GM04504 (cell line): ENCODE measurements at regions not wholly inside any gene's neighbourhood (a gene's known extent, or its start where the extent isn't known, plus 50 kb on each side); places are given as distances from the start of the nearest gene placed in this dataset.

Source experiments
- DNase-seq: peaks from one replicate; pipeline ENCODE4 v3.0.0-alpha.2; 2012; ENCODE audit warnings: low read depth

DNA sequence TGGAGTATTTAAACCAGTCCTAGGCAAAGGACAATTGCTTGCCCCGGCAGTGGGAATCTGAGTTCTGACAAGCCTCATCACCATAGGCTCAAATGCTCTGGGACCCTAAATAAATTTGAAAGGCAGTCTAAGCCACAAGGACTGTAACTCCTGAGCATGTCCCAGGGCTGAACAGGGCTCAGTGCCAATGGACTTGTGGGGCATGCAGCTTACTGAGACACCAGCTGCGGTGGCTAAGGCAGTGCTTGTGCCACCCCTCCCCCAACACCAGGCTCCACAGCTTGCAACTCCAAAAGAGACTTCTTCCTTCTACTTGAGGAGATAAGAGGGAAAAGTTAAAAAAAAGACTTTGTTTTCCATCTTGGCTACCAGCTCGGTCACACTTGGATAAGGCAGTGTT is 289.7 kb upstream of the DCBLD2 start:
- no peak for DNase-seq

DNA sequence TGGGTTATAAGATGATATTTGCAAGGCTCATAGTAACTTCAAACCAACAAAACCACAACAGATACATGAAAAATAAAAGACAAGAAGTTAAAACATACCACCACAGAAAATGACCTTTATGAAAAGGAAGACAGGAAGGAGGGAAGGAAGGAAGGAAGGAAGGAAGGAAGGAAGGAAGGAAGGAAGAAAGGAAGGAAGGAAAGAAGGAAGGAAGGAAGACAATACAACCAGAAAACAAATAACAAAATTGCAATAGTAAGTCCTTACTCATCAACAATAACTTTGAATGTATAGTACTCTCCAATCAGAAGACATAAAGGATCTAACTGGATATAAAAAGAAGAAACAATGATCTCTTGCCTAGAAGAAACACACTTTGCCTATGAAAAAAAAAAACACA is 287.4 kb upstream of the DCBLD2 start:
- DNase-seq, result no peak

DNA sequence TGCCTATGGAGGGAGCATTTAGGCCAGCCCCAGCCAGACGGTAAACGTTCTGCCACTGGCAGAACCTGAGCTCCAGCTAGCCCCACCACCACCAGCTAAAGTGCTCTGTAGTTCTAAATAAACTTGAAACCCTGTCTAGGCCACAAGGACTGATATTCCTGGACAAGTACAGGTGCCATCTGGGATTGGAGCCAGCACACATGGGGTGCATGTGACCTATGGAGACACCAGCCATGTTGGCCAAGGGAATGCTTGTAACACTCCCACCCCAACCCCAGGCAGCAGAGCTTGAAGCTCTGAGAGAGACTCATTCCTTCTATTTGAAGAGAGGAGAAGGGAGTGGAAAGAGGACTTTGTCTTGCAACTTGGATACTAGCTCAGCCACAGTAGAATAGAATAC is 284.5 kb upstream of the DCBLD2 start:
- no peak for DNase-seq

DNA sequence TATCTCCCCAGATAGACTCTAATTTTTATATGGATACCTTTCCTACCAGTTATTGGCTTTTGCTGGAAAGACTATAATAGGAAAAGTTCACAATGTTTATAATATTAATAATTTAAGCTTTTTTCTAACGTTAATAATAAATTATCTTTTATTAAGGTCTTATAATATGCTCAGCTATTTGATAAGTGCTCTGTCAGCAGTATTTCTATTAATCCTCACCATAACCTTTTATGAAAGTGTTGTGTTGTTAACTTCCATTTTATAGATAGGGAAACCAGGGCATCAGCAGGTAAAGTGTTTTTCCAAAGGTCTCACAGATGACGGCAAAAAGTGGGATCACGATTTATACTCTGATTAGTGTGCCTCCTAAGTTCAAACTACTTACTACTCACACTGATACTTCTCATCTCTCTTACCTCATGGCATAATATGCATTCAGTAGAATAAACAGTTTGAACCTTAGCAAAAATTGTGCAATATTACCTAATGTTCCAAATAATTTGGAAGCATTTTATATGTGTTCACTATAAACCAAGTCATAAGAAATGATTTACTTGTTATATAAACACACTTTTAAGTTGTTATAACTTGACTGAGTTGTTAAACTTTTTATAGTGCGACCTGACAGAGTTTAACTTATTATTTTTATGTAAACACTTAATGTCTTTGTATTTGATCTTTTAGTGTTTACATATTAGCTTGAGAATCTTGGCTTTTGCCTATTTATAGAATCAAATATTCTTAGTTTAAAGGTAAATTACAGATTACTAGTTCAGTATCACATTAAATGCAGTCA is 274.9 kb upstream of the DCBLD2 start:
- DNase-seq, result no peak

DNA sequence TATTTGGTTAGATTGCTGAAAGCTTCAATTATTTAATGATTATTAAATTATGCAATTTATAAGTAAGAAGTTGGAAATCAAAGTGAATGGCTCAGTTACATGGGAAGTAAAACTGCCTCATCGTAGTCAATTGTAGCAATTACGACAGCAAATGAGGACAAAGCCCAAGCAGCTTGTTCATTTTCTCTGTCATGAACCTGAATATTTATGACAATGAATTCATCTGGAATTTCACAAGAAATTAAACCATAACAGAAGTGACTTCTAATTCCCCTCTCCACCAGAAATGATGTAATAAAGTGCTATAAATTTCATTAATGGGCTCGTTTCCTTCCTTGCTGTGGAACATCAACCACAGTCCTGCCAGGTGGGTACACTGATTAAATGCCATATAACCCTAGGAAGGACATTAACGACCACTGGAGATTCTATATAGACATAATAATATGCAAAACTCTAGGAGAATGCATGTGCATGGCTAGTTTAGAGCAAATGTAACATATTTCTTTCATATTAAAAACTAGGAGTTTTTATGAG is 273.8 kb upstream of the DCBLD2 start:
- DNase-seq, result peak; percentile 79

DNA sequence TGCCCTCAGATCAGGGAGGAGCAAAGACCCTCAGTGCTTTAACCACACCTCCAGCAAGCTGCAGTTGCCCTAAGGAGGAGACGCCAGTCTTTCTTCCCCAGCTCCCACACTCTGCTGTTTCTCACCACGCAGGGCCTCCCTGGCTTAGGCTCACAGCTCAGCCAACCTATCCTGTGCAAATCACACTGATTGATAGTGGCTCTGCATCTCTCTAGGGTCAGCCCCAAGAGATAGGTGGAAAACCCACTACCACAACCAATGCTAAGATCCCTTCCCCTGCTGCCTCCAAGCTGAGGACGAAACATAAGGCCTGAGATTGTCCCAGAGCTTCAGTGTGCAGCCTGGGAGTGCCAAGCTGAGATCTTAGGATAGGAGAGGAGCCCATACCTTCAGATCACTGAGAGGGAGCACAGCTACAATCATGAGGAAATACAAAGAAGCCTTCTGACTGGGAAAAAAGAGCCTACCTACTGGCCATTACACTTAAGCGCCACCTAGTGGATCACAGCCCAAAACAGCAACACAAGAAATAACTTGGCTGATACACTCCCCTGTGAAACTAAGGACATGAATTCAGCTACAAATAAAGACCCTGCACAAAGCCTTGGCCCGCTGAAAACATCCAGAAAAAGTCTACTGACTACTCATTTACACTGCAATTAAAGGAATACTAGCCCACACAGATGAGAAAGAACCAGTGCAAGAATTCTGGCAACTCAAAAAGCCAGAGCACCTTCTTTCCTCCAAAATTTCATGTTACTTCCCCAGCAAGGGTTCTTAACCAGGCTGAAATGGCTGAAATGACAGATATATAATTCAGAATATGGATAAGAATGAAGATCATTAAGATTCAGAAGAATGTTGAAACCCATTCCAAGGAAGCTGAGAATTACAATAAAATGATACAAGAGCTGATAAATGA is 271.5 kb upstream of the DCBLD2 start:
- DNase-seq, result peak; percentile 70

DNA sequence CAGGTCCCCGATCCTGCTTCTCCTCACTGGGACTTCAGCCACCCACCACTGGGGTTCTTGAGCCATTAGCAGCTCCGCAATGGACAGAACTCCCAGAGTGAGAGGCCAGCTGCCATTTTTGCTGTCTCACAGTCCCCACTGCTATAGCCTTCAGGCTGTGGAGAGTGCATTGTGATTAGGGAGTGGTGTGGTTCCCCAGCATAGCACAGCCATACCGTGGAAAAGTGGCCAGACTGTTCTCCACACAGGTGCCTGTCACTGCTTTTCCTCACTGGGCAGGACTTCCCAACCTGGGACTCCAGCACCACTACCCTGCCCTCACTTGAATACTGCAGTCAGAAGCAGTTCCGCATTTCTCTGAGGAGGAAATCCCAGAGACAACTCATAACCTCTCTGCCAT is 270.3 kb upstream of the DCBLD2 start:
- no peak for DNase-seq

DNA sequence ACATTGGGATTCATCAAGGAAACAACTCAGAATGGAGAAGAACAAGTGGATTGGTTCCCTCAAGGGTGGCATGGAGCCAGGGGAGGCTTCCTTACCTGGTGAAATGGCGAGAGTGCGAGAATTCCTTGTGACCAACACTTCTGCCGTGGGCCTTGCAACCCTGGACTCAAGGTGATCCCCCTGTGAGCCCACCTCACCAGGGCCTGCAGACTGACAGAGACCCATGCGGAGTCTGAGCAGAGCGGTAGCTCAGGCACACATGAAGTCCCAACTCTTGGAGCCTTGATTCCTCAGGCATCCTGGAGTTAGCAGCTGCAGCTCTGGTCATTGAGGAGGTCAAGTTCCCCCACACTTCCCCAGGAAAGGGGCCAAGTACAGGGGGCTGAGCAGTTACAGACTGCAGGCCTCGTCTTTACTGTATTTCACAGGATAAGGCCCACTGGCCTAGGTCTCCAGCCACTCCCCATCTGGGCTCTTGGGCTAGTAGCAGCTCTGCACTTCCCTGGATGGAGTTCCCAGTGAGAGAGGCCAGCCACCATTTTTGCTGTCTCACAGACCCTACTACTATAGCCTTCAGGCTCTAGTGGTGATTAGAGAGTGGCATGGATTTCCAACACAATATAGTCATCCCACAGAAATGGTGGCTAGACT is 269.5 kb upstream of the DCBLD2 start:
- DNase-seq, result no peak

DNA sequence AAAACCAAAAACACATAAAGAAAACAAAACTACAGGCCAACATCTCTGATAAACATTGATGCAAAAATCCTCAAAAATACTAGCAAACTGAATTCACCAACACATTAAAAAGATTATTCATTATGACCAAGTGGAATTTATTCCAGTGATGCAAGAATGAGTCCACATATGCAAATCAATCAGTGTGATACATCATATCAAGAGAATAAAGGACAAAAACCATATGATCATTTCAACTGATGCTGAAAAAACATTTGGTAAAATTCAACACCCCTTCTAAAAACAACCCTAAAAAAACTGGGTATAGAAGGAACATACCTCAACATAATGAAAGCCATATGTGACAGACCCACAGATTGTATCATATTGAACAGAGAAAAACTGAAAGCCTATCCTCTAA is 265.6 kb upstream of the DCBLD2 start:
- DNase-seq, result no peak

DNA sequence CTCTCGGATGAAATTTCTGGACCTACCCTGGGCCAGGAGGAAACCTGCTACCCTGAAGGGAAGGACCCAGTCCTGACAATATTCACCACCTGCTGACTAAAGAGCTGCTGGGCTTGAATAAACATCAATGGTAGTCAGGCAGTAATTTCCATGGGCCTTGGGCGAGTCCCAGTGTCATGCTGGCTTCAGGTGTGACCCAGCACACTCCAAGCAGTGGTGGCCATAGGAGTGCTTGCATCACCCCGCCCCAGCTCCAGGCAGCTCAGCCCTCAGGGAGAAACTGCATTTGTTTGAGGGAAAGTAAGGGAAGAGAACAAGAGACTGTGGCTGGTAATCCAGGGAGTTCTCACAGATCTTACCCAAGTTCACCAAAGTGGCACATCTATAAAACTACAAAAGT is 261.8 kb upstream of the DCBLD2 start:
- DNase-seq, result no peak

DNA sequence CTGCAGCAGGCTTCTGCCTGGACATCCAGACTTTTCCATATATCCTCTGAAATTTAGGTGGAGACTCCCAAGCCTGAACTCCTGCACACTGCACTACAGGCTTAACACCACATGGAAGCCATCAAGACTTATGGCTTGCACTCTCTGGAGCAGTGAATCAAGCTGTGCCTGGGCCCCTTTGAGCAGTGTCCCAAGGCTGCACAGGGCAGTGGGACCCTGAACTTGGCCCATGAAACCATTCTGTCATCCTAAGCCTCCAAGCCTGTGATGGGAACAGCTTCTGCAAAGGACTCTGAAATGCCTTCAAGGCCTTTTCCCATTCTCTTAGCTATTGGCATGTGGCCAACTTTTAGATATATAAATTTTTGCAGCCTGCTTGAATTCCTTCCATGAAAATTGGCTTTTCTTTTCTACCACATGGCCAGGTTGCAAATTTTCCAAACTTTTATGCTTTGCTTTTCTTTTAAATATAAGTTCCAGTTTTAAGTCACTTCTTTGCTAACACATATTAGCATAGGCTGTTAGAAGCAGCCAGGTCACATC is 257.8 kb upstream of the DCBLD2 start:
- DNase-seq, result no peak

DNA sequence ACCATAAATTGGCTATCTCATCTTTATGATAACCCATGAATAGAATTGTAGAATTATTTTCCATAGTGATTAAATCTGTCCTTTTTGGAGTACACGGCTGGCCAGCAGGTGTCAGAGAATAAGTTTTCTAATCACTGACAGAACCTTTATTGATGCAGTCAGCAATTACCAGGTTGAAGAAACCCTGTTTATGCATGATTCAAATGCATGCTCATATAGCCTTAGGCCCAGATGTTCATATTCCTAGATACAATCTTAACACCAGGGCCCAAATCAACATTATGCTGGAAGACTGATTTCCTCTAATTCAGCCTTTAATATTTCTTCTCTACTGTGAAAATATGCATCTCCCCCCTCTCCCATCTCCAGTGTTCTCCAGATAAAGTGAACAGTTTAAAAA is 243.5 kb upstream of the DCBLD2 start:
- no peak for DNase-seq

DNA sequence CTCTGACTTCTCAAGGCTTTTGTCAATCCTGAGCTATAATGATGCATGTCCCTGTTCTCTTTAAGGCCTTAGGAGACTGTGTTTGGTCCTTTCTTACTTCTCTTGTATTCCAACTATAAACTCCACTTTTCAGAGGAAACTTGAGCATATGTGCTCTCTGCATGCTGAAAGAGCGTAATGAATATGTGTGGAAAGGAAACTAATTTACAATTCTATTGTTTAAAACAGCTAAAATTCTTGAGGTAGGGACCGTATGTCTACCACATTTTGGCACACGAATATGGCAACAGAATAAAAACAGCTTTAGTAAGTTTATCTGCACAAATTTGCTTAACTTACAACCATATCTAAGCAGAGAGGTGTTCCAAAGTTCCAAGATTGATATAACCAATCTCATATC is 242.0 kb upstream of the DCBLD2 start:
- no peak for DNase-seq

DNA sequence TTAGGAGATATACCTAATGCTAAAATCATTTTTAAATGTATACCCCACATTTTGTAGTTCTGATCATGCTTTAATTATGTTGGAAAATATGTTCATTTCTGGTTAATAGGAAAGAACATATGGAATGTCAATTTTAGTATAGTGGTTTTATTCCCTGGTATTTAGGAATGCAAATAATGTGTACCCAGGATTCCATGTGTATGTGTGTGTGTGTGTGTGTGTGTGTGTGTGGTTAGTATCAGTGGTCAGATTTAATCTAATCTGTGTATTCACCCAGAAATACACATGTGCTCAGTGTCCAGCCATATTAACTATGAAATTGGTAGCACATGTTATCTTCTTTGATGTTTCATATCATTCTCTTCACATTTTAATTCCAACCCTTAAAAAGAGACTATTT is 233.5 kb upstream of the DCBLD2 start:
- no peak for DNase-seq

DNA sequence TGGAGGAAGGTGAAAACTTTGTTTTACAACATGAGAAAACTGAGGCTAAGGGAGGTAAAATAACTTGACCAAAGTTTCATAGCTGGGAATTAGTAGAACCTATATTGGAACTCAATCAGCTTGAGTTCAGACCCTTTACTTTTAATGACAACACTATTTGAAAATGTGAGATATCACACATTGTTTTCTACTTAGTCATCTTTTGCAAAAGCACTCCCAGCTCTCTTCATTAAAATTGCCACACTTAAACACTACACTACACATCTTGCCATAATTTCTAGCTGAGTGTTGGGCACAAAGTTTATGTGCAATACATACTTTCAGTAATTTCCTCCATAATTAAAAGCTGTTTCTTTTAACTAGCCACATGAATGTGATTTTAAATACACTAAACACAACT is 230.4 kb upstream of the DCBLD2 start:
- no peak for DNase-seq

DNA sequence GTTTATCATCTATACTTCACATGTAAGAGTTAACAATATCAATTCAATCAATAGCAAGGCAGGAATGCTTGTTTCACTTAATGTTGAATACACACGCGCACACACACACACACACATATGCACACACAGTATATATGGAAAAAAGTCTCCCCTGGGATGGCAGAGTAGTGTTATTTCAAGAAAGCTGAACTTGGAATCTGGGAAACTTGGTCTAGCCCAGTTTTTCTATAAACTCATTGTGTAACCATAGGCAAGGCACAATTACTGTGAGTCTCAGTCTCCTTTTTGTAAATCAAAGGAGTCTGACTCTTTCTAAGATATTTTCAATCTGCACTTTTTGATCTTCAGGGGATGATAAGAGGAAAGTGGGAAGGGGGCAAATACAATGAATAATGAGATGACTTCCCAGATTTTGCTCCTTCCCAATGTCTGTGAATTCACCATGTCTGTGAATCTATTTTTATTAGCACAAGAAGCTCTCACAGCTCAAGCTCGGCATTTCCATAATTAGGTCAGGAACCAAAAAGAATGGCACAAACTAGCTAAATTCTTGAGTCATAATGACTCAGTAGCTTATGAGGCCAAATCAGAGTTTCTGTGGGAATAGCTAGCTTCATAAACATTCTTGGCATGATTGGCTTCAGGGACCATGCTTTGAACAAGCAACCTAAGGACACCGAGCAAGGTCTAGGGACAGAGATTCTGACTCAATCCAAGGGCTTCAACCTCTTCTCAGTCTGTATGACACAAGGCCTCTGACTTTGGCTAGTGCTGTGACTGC is 227.4 kb upstream of the DCBLD2 start:
- DNase-seq, result peak; percentile 95

DNA sequence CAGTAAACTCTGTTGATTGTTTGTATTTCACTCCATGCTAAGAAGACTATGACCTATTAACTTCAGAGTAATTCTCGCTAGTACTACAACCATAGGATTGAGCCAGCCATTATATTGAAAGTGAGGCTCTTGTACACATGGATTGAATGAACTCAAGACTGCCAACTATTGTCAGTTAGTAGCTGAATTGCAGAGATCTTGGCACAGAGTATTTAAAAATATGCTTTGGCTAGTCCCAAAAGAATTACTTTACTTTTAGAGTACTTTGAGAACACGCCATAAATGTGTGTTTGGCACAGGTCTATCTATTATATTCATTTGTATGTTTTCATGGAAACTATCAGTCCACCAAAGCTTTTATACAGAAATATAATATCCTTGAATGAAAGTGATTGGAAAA is 226.7 kb upstream of the DCBLD2 start:
- no peak for DNase-seq

DNA sequence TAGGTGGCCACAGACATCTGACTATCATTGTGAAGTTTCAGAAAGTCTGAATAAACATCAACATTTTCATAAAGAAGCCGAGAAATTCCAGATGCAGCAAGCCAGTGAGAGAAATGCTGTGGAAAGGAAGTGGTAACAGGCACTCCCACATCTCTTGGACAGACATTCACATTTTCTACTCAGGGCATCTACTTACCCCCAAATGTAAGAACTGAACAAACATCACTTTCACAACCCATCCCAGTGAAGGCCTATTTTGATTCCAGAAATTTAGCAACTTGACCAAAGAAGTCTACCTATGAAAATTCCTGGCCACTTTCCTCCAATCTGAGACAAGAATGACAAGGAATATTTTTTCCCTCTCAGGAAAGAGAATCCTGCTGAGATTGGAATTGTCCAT is 224.8 kb upstream of the DCBLD2 start:
- no peak for DNase-seq

DNA sequence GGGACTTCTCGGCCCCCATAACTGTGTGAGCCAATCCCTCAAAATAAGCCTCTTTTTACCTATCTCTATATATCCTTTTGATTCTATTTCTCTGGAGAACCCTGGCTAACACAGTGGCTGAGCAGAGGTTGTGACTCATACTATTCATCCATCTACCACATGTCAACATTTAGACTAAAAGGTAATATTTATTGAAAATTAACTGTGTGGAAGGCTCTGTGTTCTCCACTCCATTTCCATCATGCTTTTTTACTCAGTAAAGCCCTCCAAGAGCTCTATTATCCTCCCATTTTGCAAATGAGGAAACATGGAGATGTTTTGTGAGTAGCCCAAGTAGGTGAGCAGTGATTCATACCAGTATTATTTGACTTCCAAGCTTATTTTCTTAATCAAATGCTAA is 217.9 kb upstream of the DCBLD2 start:
- DNase-seq, result no peak

DNA sequence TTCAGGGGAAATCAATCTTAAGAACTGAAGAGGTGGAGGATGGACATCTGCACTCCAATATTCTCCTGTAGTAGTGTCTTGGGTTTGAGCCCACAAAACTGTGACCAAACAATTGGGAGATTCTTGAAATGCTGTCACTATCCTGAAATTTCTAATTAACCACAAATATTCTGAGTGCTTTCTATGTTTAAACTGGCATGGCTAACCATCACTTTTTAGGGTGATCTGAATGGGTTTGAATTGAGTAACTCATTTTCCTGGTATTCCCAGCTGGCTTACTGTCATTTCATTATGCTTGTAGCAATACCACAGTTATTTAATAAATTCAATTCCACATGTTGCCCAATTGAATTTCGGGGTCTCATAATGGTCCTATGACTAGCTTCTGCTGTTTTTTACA is 216.9 kb upstream of the DCBLD2 start:
- peak; percentile 62 for DNase-seq

DNA sequence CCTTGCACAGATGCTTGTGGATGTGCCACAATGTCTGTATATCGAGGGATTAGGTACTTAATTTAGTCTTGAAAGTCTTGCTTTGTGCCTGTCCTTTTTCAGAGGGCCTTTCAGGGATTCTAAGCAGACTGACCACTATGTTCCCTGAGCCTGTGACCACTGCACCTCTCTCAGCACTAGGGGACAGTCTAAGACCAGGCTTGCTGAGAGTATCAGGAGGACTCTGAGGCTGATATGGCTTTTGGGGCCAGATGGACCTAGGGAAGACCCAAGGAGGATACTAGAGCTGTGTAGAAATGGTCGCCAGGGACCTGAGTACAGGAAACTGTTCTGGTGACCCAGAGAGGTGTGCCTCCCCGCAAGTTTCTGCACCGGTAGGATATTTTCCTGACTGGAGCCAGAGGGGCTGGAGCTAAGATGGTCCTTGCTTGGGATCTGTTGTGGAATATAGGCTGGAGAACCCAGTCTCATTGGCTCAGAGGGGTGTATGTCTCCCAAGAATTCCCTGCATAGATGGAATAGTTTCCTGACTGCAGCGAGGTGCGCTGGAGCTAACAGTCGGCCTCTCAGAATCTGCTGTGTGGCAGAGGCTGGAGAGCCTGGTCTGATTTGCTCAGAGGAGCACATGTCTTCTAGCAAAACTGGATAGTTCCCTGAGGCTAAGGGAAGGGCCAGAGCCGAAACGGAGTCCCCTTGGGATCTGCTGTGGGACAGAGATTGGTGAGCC is 213.2 kb upstream of the DCBLD2 start:
- DNase-seq, result peak; percentile 50
